Thyroid gland (tissue), 4 donors: ENCODE measurements at regions not wholly inside any gene's neighbourhood (a gene's known extent, or its start where the extent isn't known, plus 50 kb on each side); places are given as distances from the start of the nearest gene placed in this dataset.

Experiments
- CTCF ChIP-seq, 6 experiments: fragments of 200-600 bp in 3 of 6; fragments of 450-650 bp in 3 of 6; sonication (generic) in 3 of 6; IDR thresholded peaks; one replicate each; pipeline ENCODE4 v1.5.1; 2016 to 2019; ENCODE audit warnings: antibody characterized with exemption in 6 of 6, mild to moderate bottlenecking in 2 of 6, inconsistent platforms in 1 of 6, moderate library complexity in 1 of 6
- POLR2A ChIP-seq, 2 donors: fragments of 450-650 bp; IDR thresholded peaks; one replicate each; pipeline ENCODE4 v1.6.1; 2017; ENCODE audit warnings: antibody characterized with exemption in 2 of 2, mild to moderate bottlenecking in 2 of 2, moderate library complexity in 1 of 2

GRCh38 chr1:90322186-90322585 lies 327.3 kb downstream of the ZNF326 start:
- TF ChIP-seq POLR2A (IDR thresholded peaks at IDR 0.05) (no peak), CTCF (IDR thresholded peaks at IDR 0.05) (no peak)
